Hematopoietic multipotent progenitor cell treated with erythropoietin and hydrocortisone succinate and interleukin-3 and kit ligand, for 6 days (in vitro differentiated cells): ENCODE measurements at regions not wholly inside any gene's neighbourhood (a gene's known extent, or its start where the extent isn't known, plus 50 kb on each side); places are given as distances from the start of the nearest gene placed in this dataset.

Experiments used
- DNase-seq: peaks from one replicate; pipeline ENCODE4 v3.0.0-alpha.2; 2015

GRCh38 chr6:9657994-9658393 lies 756.9 kb downstream of the TFAP2A start:
- no peak for DNase-seq

GRCh38 chr6:9647599-9647998 lies 767.3 kb downstream of the TFAP2A start:
- no peak for DNase-seq

- no peak for DNase-seq
Observed at GRCh38 chr6:9647071-9647445, 767.8 kb downstream of the TFAP2A start.

- DNase-seq = peak; percentile 2
Observed at GRCh38 chr6:9646342-9647070, 768.4 kb downstream of the TFAP2A start.

GRCh38 chr6:9638861-9639260 lies 776.0 kb downstream of the TFAP2A start:
- DNase-seq = no peak

GRCh38 chr6:9634776-9635175 lies 780.1 kb downstream of the TFAP2A start:
- no peak for DNase-seq

- DNase-seq = no peak
Observed at GRCh38 chr6:9632026-9632425, 782.8 kb downstream of the TFAP2A start.

GRCh38 chr6:9628819-9629218 lies 786.1 kb downstream of the TFAP2A start:
- DNase-seq = no peak

GRCh38 chr6:9627916-9628315 lies 787.0 kb downstream of the TFAP2A start:
- no peak for DNase-seq

- DNase-seq = no peak
Observed at GRCh38 chr6:9623985-9624384, 790.9 kb downstream of the TFAP2A start.

GRCh38 chr6:9623228-9623832 lies 791.5 kb downstream of the TFAP2A start:
- no peak for DNase-seq

- DNase-seq = no peak
Observed at GRCh38 chr6:9621276-9621675, 793.6 kb downstream of the TFAP2A start.

GRCh38 chr6:9620687-9621086 lies 794.2 kb downstream of the TFAP2A start:
- DNase-seq = no peak

- DNase-seq = no peak
Observed at GRCh38 chr6:9620263-9620662, 794.6 kb downstream of the TFAP2A start.

- no peak for DNase-seq
Observed at GRCh38 chr6:9614778-9615177, 800.1 kb downstream of the TFAP2A start.

GRCh38 chr6:9612489-9612888 lies 802.4 kb downstream of the TFAP2A start:
- DNase-seq = no peak

- DNase-seq = no peak
Observed at GRCh38 chr6:9610620-9611415, 804.1 kb downstream of the TFAP2A start.

- DNase-seq = no peak
Observed at GRCh38 chr6:9606435-9607134, 808.3 kb downstream of the TFAP2A start.

GRCh38 chr6:9594746-9595145 lies 820.1 kb downstream of the TFAP2A start:
- no peak for DNase-seq

GRCh38 chr6:9593554-9593953 lies 821.3 kb downstream of the TFAP2A start:
- no peak for DNase-seq

GRCh38 chr6:9583753-9584352 lies 831.0 kb downstream of the TFAP2A start:
- no peak for DNase-seq

GRCh38 chr6:9581155-9581554 lies 833.7 kb downstream of the TFAP2A start:
- no peak for DNase-seq

GRCh38 chr6:9576521-9576920 lies 838.4 kb downstream of the TFAP2A start:
- no peak for DNase-seq
